GM19025 (cell line): ENCODE measurements at regions not wholly inside any gene's neighbourhood (a gene's known extent, or its start where the extent isn't known, plus 50 kb on each side); places are given as distances from the start of the nearest gene placed in this dataset.

ENCODE experiments used
- ATAC-seq: cut with Tn5 transposase; IDR thresholded peaks from one replicate; pipeline ENCODE4 v1.9.1; 2021; ENCODE audit warnings: mild to moderate bottlenecking, low read depth, moderate library complexity; ENCODE audit not compliant: unreplicated experiment

DNA sequence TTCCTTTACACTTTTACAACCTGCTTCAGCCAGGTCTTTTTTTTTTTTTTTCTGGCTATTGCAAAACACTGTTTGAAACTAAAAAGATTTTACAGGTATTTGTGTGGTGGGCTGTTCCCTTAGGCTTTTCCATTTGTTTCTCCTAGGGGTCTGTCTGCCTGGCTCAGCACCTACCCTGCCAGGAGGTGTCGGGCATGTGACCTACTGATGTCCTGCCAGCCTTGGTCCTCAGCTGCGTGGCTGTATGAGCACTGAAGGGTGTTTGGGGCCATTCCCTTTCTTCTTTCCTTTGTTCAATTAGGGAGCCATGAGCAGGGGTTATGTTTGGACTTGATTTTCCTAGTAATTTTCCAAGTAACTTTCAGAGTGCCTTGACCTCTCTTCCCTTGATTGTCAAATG is 269.2 kb upstream of the SALL1 start:
- no peak for ATAC-seq

- no peak for ATAC-seq
These were observed 268.7 kb upstream of the SALL1 start for GRCh38 chr16:51419768-51420167.

DNA sequence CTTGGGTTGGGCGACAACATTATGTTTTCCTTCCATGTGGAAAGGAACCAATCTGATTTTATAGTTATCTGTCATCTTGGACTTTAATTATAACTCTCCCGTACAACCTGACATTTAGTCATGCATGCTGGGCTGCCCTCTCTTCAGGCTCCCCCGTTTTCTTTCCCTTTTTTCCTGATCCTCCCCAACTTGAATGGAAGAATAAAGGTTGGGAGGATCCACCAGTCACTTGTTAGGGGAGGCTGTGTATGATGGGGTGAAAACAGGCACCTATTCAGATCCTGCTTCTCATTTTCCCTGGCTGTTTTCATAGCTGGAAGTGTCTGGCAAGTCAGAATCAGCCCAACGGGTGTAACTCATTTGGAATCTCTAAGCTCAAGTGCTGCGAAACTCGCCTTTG is 267.2 kb upstream of the SALL1 start:
- no peak for ATAC-seq

DNA sequence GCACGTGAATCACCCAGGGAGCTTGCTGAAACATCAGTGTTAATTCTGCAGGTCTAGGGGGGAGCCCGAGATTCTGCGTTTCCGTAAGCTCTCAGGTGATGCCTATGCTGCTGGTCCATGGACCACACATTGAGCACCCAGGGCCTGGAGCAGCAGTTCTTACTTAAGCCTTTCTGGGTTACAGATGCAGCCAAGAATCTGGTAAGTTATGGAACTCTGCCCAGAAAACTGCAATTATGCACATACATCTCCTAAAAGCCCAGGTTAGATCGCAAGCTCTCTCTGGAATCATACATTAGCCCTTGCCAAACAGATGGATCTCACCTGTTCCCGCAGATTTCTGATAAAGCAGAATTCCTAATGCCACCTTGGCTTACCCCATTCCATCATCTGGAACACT is 265.9 kb upstream of the SALL1 start:
- no peak for ATAC-seq

- ATAC-seq, result no peak
These were observed 259.1 kb upstream of the SALL1 start for GRCh38 chr16:51410125-51410524.

DNA sequence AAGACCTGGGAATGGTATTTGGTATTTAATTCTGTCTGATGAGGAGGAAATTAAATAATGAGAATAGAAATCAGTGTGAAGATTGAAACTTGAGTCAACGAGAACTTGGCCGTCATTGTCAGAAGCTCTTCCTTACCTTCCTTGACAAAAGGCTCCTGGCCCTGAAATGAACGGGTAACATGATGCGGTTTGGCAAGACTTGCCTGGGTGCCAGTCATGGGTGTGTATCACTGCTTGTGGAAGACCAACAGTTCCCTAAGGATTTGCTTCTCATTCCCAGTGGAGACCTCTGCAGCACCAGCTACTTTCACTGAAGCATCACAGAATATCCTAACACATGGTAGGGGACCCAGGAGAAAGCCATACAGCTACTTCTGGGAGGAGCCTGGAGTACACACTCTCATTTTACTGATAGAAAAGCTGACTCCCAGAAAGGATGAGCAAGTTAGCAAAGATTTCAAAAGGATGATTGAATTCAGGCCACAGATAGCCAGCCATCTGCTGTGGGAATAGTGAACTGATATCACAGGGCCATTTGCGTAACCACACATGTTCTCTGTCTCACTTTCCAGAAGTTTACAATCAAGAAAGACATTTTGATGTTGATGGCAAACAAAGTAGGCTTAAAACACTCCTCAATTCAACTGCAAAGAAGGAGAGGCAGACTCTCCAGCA is 258.1 kb upstream of the SALL1 start:
- ATAC-seq, result no peak

GRCh38 chr16:51408357-51408756 is 257.3 kb upstream of the SALL1 start:
- no peak for ATAC-seq

- no peak for ATAC-seq
These were observed 256.9 kb upstream of the SALL1 start for GRCh38 chr16:51407921-51408320.

DNA sequence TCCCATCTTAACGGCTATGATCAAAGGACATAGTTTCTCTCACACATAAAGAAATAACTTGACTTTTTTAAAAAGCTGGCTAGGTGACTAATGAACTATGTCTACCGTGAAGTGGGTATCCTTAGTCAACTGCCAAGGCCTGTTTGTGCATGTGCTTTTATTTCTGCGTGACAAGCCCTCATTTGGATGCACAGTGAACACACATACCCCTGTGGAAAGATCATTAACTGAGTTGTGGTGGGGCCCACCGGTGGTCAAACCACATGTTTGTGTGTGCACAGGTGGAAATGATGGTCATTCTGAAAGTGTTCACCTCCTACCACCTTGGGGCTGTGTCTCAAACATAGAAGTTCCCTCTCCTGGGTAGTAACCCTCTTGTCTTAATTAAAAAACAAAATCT is 256.1 kb upstream of the SALL1 start:
- peak; percentile 75 for ATAC-seq

DNA sequence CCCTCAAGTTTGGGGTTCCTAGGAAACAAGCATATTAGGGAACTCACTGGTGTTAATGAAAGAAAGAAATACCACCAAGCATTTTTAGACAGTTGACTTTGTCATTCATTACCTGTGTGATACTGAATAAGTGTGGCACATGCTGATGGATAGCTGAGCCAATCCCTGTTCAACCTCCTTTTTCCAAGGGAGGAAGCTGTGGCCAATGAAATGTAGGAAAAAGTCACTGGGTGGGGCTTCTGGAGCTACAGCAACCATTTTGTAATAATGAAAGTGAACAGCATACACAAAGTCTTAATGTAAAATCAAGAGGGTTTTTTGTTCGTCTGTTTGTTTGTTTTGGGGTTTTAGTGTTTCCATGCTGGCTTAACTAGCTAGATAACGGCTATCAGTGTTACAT is 254.3 kb upstream of the SALL1 start:
- ATAC-seq, result no peak

- no peak for ATAC-seq
These were observed 253.3 kb upstream of the SALL1 start for GRCh38 chr16:51404386-51404785.

- no peak for ATAC-seq
These were observed 251.7 kb upstream of the SALL1 start for GRCh38 chr16:51402785-51403184.

GRCh38 chr16:51402298-51402697 is 251.2 kb upstream of the SALL1 start:
- ATAC-seq, result no peak

DNA sequence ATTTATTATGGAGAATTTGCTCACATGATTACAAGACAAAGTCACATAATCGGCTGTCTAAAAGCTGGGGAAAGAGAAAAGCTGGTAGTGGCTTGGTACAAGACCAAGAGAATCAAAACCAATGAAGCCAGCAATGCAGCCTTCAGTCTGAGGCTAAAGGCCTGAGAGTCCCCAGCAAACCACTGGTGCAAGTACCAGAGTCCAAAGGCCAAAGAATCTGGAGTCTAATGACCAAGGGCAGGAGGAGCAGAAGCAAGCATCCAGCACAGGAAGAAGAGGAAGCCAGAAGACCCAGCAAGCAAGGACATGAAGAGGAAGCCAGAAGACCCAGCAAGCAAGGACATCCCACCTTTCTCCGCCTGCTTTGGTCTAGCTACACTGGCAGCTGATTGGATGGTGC is 250.6 kb upstream of the SALL1 start:
- no peak for ATAC-seq

GRCh38 chr16:51399908-51400670 is 249.0 kb upstream of the SALL1 start:
- ATAC-seq, result no peak

- ATAC-seq, result no peak
These were observed 243.4 kb upstream of the SALL1 start for GRCh38 chr16:51394421-51394820.

DNA sequence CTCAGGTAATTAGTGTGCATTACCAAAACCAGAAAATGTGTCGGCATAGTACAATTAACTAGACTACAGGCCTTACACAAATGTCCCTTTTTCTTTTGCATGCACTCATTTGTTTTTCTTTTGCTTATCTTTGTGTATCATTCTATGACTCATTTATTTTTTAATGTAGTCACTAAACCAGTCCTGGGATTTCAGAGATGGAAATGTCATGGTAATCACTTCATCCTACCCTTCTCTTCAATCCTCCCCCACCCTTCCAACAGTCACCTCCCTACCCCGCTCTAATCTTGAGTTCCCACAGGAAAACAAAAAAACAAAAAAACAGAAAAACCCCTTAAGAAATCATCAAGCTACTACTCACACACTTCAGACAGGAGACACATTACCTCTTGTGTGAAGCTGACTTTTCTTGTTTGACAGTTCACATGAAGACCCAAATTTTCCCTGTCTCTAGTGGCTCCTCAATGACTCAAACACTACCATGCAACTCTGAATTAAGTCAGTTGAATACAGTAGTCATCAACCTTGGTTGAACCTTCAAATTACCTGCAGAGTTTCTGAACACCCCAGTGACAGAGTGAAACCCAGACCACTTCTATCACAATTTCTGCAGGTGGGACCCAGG is 242.4 kb upstream of the SALL1 start:
- no peak for ATAC-seq

- ATAC-seq, result no peak
These were observed 241.6 kb upstream of the SALL1 start for GRCh38 chr16:51392521-51393187.

- no peak for ATAC-seq
These were observed 240.9 kb upstream of the SALL1 start for GRCh38 chr16:51391798-51392511.

- ATAC-seq, result no peak
These were observed 239.8 kb upstream of the SALL1 start for GRCh38 chr16:51390877-51391276.

- ATAC-seq, result no peak
These were observed 238.8 kb upstream of the SALL1 start for GRCh38 chr16:51389881-51390280.
